Stimulated activated CD4-positive, alpha-beta T cell treated with anti-CD3 and anti-CD28 coated beads, TNF-alpha, amount 100 ng/mL, for 1 hour (primary cell): ENCODE measurements at regions not wholly inside any gene's neighbourhood (a gene's known extent, or its start where the extent isn't known, plus 50 kb on each side); places are given as distances from the start of the nearest gene placed in this dataset.
"Not testable (repeated sequence)": the region's sequence is repeated elsewhere in the genome, so short reads cannot be mapped to it uniquely, and the experiment has no call there.

Experiments
- DNase-seq, 3 donors: peaks; one replicate each; pipeline ENCODE4 v3.0.0-alpha.2; 2020; ENCODE audit warnings: low read depth in 3 of 3, low spot score in 1 of 3

- no peak for DNase-seq
Observed at GRCh38 chr14:65959563-65960024, 526.6 kb upstream of the CCDC196 start.

GRCh38 chr14:65961004-65961403 lies 525.2 kb upstream of the CCDC196 start:
- peak in 2 of 3 donors; percentile 23 to 71 for DNase-seq

GRCh38 chr14:65962952-65963351 lies 523.2 kb upstream of the CCDC196 start:
- no peak for DNase-seq

- DNase-seq = no peak
Observed at GRCh38 chr14:65964366-65964765, 521.8 kb upstream of the CCDC196 start.

- no peak for DNase-seq
Observed at GRCh38 chr14:65966188-65966587, 520.0 kb upstream of the CCDC196 start.

GRCh38 chr14:65972346-65972870 lies 513.8 kb upstream of the CCDC196 start:
- DNase-seq = no peak

GRCh38 chr14:65972891-65973290 lies 513.3 kb upstream of the CCDC196 start:
- DNase-seq = no peak

GRCh38 chr14:65975865-65976264 lies 510.3 kb upstream of the CCDC196 start:
- DNase-seq = no peak

GRCh38 chr14:65976761-65977404 lies 509.3 kb upstream of the CCDC196 start:
- DNase-seq = no peak

- DNase-seq = no peak
Observed at GRCh38 chr14:65981192-65981843, 504.9 kb upstream of the CCDC196 start.

- no peak for DNase-seq
Observed at GRCh38 chr14:65986041-65986440, 500.1 kb upstream of the CCDC196 start.

- no peak for DNase-seq
Observed at GRCh38 chr14:65989981-65990380, 496.2 kb upstream of the CCDC196 start.

- DNase-seq = no peak
Observed at GRCh38 chr14:65991104-65991503, 495.1 kb upstream of the CCDC196 start.

GRCh38 chr14:65991935-65992334 lies 494.2 kb upstream of the CCDC196 start:
- DNase-seq = not testable (repeated sequence)

GRCh38 chr14:65993103-65993502 lies 493.1 kb upstream of the CCDC196 start:
- no peak for DNase-seq

GRCh38 chr14:65993996-65994395 lies 492.2 kb upstream of the CCDC196 start:
- DNase-seq = no peak

- no peak for DNase-seq
Observed at GRCh38 chr14:65997347-65997746, 488.8 kb upstream of the CCDC196 start.

GRCh38 chr14:65999865-66000264 lies 486.3 kb upstream of the CCDC196 start:
- no peak for DNase-seq

- DNase-seq = no peak
Observed at GRCh38 chr14:66000766-66001165, 485.4 kb upstream of the CCDC196 start.

- DNase-seq = no peak
Observed at GRCh38 chr14:66001356-66001755, 484.8 kb upstream of the CCDC196 start.

GRCh38 chr14:66003082-66003730 lies 483.0 kb upstream of the CCDC196 start:
- DNase-seq = no peak

GRCh38 chr14:66005900-66006434 lies 480.2 kb upstream of the CCDC196 start:
- DNase-seq = no peak
